Activated gamma-delta T cell (primary cell): ENCODE measurements at regions not wholly inside any gene's neighbourhood (a gene's known extent, or its start where the extent isn't known, plus 50 kb on each side); places are given as distances from the start of the nearest gene placed in this dataset.

Experiments
- DNase-seq: peaks from one replicate; lab custom pipeline; 2025; lab: John Stamatoyannopoulos, UW

GRCh38 chr13:76210262-76210661 lies 574.1 kb downstream of the LMO7 start:
- DNase-seq: no peak

GRCh38 chr13:76198568-76199163 lies 562.5 kb downstream of the LMO7 start:
- no peak for DNase-seq

GRCh38 chr13:76189882-76190519 lies 553.9 kb downstream of the LMO7 start:
- no peak for DNase-seq

DNA sequence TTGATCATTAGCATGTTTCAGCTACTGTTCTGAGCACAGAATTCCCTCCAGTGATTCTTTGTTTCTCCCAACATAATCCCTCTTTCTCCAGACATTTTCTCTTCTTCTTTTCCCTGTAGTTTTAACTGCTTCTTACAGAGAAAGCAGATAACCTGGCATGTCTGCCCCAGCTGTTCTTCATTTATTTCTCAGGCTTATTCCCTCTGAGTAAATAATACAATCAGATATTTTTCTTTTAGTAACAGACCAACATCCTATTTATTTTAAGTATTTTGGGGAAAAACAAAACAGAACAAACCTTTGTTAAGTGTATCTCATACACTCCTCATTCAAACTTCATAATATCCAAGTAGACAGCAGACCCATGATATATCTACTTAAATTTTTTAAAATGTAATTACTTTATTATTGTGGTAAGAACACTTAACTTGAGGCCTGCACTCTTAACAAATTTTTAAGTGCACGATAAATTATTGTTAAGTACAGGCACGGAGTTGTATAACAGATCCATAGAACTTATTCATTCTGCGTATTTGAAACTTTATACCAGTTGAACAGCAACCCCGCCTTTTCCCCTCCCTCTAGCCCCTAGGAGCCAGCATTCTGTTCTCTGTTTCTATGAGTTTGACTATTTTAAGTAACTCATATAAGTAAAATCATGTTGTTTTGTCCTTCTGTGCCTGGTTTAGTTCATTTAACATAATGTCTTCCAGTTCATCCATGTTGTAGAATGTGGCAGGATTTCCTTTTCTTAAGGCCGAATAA lies 540.0 kb downstream of the LMO7 start:
- no peak for DNase-seq

- no peak for DNase-seq
Measured at GRCh38 chr13:76168661-76169060, 532.5 kb downstream of the LMO7 start.

DNA sequence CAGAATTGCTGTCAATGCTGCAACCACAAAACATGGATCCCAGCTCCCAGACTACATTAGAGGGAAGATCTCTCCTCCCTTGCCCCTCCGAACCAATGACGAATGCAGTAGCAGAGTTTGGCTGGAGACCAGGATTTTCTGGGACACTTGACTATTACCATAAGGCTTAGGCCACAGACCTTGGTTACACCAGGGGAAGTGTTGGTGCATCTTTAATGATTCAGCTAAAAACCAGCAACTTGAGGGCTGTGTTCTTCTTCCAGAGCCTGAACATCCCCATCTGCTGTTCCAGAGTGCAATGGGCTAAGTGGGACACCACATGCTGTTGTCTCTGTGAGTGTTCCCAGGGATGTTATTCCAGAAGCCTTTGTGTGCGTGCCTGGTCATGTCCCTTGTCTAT lies 528.2 kb downstream of the LMO7 start:
- DNase-seq: no peak

DNA sequence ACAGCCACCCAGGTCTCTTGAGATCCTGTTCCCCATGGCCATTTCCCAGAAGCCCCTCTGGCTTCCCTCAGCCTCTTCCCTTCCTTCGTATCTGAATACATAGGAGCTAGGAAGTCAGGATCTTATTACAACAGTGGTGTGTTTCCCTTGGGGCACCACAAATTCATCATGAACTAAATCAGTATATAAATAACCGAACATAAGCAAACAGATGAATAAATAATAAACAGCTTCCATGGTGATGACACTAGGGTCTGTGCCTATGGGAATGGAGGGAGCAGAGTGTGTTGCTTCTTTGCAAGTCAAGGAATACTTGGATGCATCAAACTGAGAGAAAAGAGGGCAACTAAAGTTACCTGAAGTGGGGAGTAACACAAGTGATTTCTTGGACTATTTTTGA lies 527.6 kb downstream of the LMO7 start:
- DNase-seq: no peak

GRCh38 chr13:76160961-76161925 lies 525.1 kb downstream of the LMO7 start:
- no peak for DNase-seq

DNA sequence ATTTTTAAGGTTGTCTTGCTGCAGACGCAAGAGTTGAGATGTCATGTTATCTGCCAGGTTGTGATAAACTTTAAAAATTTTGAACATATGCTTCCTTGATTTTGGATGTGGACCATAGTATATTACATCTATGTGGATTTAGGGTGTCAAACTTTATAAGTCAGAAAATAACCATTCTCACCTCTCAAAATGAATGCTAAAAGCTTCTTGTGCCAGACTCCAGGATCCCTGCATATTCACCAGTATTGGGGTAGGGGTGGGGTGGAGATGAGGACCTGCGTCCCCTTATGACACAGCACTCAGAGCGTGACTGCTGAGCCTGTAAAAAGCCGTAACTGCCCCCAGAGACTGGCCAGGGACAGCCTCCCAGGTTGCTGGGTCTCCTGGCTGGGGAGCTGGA lies 524.4 kb downstream of the LMO7 start:
- no peak for DNase-seq

DNA sequence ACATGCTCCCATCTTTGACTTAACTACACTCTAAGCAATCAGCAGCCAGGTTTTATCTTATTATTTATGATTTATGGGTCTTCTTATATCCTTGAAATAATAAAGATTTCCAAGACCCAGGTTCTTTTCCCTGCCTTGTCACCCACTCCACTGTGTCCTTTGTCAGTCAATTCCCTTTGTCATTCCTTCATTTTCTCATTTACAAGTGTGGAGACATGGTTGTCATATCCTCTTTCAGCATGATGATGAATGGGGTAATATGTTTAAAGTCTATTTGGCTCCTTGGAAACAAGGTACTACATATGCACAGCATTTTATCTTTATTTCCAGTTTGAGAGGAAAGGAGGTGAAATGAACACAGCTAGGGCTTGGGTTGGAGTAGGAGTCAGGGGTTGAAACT lies 521.8 kb downstream of the LMO7 start:
- DNase-seq: no peak

DNA sequence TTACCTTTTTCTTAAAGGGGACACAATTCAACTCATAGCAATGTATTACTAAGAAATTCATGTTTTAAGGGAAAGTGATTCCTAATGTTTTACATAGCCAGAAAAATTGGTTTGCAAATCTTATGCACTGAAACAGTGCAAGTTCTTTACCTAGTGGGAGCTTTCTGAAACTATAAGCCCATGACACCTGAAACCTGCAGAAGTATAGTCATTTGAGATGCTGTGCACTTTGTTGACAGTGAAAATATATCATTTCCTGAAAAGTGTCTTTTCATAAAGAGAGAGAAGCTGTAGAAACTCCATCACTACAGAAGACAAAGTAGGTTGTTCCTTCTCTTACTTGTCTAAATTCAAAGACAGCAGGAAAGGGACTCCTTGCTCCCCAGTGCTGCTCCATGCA lies 517.1 kb downstream of the LMO7 start:
- no peak for DNase-seq

- no peak for DNase-seq
Measured at GRCh38 chr13:76148926-76149325, 512.8 kb downstream of the LMO7 start.

GRCh38 chr13:76148374-76148773 lies 512.2 kb downstream of the LMO7 start:
- DNase-seq: no peak

DNA sequence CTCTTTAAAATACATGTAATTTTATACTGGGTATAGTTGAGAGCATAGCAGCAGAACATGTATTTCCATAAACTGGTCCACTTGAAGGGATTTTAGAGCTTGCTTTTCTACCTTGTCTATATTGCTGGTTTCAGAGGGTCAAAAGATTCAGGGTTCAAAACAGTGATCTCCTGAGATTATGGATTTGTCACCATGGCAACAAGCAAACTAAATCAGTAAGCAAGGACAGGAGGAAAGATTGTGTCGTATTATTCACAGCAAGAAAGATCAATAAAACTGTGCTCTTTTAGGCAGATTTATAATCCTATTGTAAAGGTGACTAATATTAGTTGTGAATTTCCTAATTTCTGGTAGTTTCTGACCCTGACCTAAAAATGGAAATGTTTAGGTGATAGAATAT lies 496.4 kb downstream of the LMO7 start:
- DNase-seq: no peak

- DNase-seq: no peak
Measured at GRCh38 chr13:76131551-76131950, 495.4 kb downstream of the LMO7 start.

GRCh38 chr13:76129305-76130000 lies 493.3 kb downstream of the LMO7 start:
- DNase-seq: no peak

- no peak for DNase-seq
Measured at GRCh38 chr13:76127922-76128321, 491.8 kb downstream of the LMO7 start.

GRCh38 chr13:76123548-76123947 lies 487.4 kb downstream of the LMO7 start:
- DNase-seq: no peak

DNA sequence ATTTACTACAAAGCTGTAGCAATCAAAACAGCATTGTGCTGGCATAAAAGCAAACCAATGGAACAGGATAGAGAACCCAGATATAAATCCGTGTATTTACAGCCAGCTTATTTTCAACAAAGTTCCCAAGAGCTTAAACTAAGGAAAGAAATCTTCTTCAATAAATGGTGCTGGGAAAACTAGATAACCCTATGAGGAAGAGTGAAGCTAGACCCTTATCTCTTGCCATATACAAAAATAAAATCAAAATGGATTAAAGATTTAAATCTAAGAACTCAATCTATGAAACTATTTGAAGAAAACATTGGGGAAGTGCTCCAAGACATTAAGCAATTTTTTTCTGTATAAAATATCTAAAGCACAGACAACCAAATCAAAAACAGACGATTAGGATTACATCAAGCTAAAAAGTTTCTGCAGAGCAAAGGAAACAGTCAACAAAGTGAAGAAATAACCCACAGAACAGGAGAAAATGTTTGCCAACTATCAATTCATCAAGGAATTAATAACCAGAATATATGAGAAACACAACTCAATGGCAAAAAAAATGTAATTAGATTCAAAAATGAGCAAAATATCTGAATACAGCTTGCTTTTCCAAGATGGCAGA lies 480.7 kb downstream of the LMO7 start:
- no peak for DNase-seq

DNA sequence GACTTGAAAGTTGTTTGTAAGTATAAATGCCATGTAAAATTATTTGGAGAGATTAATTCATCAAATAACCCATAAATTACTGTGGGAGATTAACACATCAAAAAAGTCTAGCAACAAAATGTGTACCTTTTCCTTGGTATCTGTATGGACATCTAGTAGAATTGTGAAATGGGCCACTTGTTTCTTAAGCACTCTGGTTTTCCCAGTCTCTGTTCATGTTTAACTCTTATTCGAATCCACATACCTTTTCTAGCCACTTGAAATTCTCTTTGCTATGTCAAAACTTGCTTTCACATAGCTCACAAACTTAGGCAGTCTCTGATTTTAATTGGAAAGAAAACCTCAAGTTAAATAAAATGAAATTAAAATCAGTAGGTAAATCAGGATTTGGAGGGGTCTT lies 470.6 kb downstream of the LMO7 start:
- DNase-seq: no peak

DNA sequence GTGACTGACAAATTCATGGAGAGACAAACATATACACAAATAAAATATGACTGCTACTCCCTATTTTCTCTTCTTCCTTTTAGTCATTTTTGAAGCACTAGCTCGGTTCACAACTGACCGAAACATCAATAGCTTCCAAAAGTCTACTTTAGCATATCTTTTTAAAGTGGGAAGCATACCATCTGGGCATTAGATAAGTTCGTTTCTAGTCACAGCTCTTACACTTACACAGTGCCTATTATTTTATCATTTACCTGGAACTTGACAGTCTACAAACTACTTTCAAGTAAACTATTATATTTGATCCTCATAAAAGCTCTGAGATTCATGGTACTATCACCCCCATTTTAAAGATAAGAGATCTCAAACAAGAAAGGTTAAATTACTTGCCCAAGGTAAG lies 458.5 kb downstream of the LMO7 start:
- no peak for DNase-seq
